ENCODE measurements at regions not wholly inside any gene's neighbourhood (a gene's known extent, or its start where the extent isn't known, plus 50 kb on each side); places are given as distances from the start of the nearest gene placed in this dataset.

DNA sequence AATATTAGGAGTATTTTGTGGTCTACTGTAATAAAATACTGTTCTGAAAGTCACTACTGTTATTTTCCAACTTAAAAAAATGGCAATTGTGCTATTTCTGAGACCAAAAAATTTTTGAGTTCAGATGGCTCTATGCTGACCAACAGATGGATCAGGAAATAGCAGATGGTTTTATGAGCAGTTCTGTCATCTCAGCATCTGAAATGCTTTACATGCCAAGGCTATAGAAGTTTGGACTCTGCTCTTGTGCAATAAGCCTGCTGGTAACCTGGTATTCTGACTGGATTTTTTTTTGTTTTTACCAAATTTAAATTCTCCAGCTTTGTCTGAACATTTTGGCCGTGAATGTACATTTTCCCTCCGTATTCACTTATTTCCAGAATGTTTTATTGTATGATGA, 1127.5 kb downstream of the GRIK2 start:
- 82 to 88% methylated on average over 2 of the region's 2 CpGs for WGBS, 2 donors
- Histone ChIP-seq H3K36me3 (no peaks in the 10 kb centered on the region), H3K27me3 (no peaks in the 10 kb centered on the region), H3K9me3 (no peaks in the 10 kb centered on the region), H3K4me3 (no peak overlapping the region), H3K27ac (no peak overlapping the region), H3K4me1 (no peaks in the 10 kb centered on the region)
- DNase-seq (ENCODE audit: low spot score in 2 of 2): no peak
- no peak for TF ChIP-seq POLR2A (IDR thresholded peaks at IDR 0.05)
- TF ChIP-seq CTCF (IDR thresholded peaks at IDR 0.05): no peak
- TF ChIP-seq EP300 (IDR thresholded peaks at IDR 0.05): no peak

- TF ChIP-seq CTCF (IDR thresholded peaks at IDR 0.05): no peak
- TF ChIP-seq POLR2A (IDR thresholded peaks at IDR 0.05): no peak
- TF ChIP-seq EP300 (IDR thresholded peaks at IDR 0.05): no peak
- no peak for DNase-seq (ENCODE audit: low spot score in 2 of 2)
- H3K36me3 ChIP-seq: no peaks in the 10 kb centered on the region
- WGBS, 2 donors: 78 to 79% methylated on average over 3 of the region's 3 CpGs
- no peak overlapping the region for H3K4me3 ChIP-seq
- no peaks in the 10 kb centered on the region for H3K9me3 ChIP-seq
- H3K27ac ChIP-seq: no peak overlapping the region
- H3K27me3 ChIP-seq: no peaks in the 10 kb centered on the region
- no peaks in the 10 kb centered on the region for H3K4me1 ChIP-seq
These were observed 1124.0 kb downstream of the GRIK2 start for GRCh38 chr6:102517506-102517905.

DNA sequence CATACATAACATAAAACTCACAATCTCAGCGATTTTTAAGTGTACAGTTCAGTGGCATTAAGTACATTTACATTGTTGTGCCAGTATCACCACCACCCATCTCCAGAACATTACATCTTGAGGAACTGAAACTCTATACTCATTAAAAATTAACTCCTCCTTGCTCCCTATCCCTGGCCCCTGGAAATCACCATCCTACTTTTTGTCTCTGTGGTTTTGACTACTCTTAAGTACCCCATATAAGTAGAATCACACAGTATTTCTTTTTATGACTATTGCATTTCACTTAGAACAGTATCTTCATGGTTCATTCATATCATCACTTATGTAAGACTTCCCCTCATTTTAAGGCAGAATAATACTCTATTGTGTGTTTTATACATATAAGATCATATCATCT, 1108.1 kb downstream of the GRIK2 start:
- no peaks in the 10 kb centered on the region for H3K4me1 ChIP-seq
- peaks cover 0 to 9% (median 0%) of the 10 kb centered on the region in 4 donors for H3K9me3 ChIP-seq
- 72 to 81% methylated on average over 1 of the region's 1 CpG for WGBS, 2 donors
- H3K36me3 ChIP-seq: no peaks in the 10 kb centered on the region
- DNase-seq (ENCODE audit: low spot score in 2 of 2): no peak
- H3K27me3 ChIP-seq: no peaks in the 10 kb centered on the region
- TF ChIP-seq CTCF (IDR thresholded peaks at IDR 0.05) (no peak), EP300 (IDR thresholded peaks at IDR 0.05) (no peak), POLR2A (IDR thresholded peaks at IDR 0.05) (no peak)
- no peak overlapping the region for H3K27ac ChIP-seq
- H3K4me3 ChIP-seq: no peak overlapping the region

DNA sequence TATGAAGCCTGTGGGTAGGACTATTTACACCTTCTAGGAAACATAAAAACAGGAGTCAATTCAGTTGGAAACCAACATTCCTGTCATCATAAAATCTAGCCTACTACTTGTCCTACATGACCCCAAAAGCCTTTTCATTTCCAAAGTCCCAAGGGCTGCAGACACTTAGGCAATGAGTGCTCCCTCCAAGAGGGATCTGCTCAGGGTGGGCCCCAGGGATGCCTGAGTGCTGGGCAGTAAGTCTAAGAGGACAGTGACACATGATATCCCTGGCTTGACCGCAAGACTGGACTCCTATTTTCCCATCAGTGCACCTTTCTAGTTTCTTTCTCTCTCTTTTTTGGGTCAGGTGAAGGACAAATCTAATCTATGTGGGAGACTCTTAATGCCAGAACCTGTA, 1101.3 kb downstream of the GRIK2 start:
- Histone ChIP-seq H3K27me3 (no peaks in the 10 kb centered on the region), H3K4me1 (no peaks in the 10 kb centered on the region), H3K27ac (no peak overlapping the region), H3K4me3 (no peak overlapping the region), H3K36me3 (no peaks in the 10 kb centered on the region), H3K9me3 (no peaks in the 10 kb centered on the region)
- DNase-seq (ENCODE audit: low spot score in 2 of 2): no peak
- WGBS, 2 donors: 86 to 100% methylated on average over 1 of the region's 1 CpG
- no peak for TF ChIP-seq EP300 (IDR thresholded peaks at IDR 0.05)
- no peak for TF ChIP-seq POLR2A (IDR thresholded peaks at IDR 0.05)
- no peak for TF ChIP-seq CTCF (IDR thresholded peaks at IDR 0.05)

- no peaks in the 10 kb centered on the region for H3K4me1 ChIP-seq
- H3K36me3 ChIP-seq: no peaks in the 10 kb centered on the region
- DNase-seq (ENCODE audit: low spot score in 2 of 2): no peak
- H3K27ac ChIP-seq: no peak overlapping the region
- WGBS, 2 donors: 94 to 96% methylated on average over 4 of the region's 4 CpGs
- TF ChIP-seq CTCF (IDR thresholded peaks at IDR 0.05): no peak
- TF ChIP-seq POLR2A (IDR thresholded peaks at IDR 0.05): no peak
- no peak for TF ChIP-seq EP300 (IDR thresholded peaks at IDR 0.05)
- no peaks in the 10 kb centered on the region for H3K9me3 ChIP-seq
- no peaks in the 10 kb centered on the region for H3K27me3 ChIP-seq
- no peak overlapping the region for H3K4me3 ChIP-seq
These were observed 1100.0 kb downstream of the GRIK2 start for GRCh38 chr6:102493485-102493884.

Data from tibial nerve (tissue), 4 donors.